Activated CD4-positive, CD25-positive, alpha-beta regulatory T cell (primary cell): ENCODE measurements at regions not wholly inside any gene's neighbourhood (a gene's known extent, or its start where the extent isn't known, plus 50 kb on each side); places are given as distances from the start of the nearest gene placed in this dataset.

ENCODE experiments used
- DNase-seq, 4 experiments: peaks; one replicate each; lab custom pipeline; 2025; lab: John Stamatoyannopoulos, UW

GRCh38 chr14:71638523-71639196 is 293.6 kb upstream of the RGS6 start:
- DNase-seq = no peak

GRCh38 chr14:71642715-71643114 is 289.5 kb upstream of the RGS6 start:
- DNase-seq = no peak

GRCh38 chr14:71645656-71646055 is 286.6 kb upstream of the RGS6 start:
- no peak for DNase-seq

GRCh38 chr14:71646518-71646917 is 285.7 kb upstream of the RGS6 start:
- DNase-seq = no peak

GRCh38 chr14:71647086-71647784 is 285.0 kb upstream of the RGS6 start:
- no peak for DNase-seq

GRCh38 chr14:71648725-71649124 is 283.5 kb upstream of the RGS6 start:
- no peak for DNase-seq

- no peak for DNase-seq
Measured at GRCh38 chr14:71650187-71650755, 282.0 kb upstream of the RGS6 start.

- DNase-seq = no peak
Measured at GRCh38 chr14:71651228-71651627, 281.0 kb upstream of the RGS6 start.

- no peak for DNase-seq
Measured at GRCh38 chr14:71652368-71652767, 279.9 kb upstream of the RGS6 start.

GRCh38 chr14:71654810-71655209 is 277.4 kb upstream of the RGS6 start:
- no peak for DNase-seq

- DNase-seq = no peak
Measured at GRCh38 chr14:71658261-71658860, 273.9 kb upstream of the RGS6 start.

- DNase-seq = no peak
Measured at GRCh38 chr14:71659159-71659558, 273.1 kb upstream of the RGS6 start.

- no peak for DNase-seq
Measured at GRCh38 chr14:71661441-71661840, 270.8 kb upstream of the RGS6 start.

- DNase-seq = no peak
Measured at GRCh38 chr14:71662291-71662790, 269.9 kb upstream of the RGS6 start.

- DNase-seq = no peak
Measured at GRCh38 chr14:71665157-71665556, 267.1 kb upstream of the RGS6 start.

GRCh38 chr14:71665781-71666180 is 266.4 kb upstream of the RGS6 start:
- DNase-seq = no peak

GRCh38 chr14:71666571-71667145 is 265.6 kb upstream of the RGS6 start:
- DNase-seq = no peak

GRCh38 chr14:71668186-71668912 is 263.9 kb upstream of the RGS6 start:
- no peak for DNase-seq

GRCh38 chr14:71672596-71672995 is 259.6 kb upstream of the RGS6 start:
- no peak for DNase-seq

- DNase-seq = no peak
Measured at GRCh38 chr14:71675126-71675899, 256.9 kb upstream of the RGS6 start.

- DNase-seq = no peak
Measured at GRCh38 chr14:71675900-71676287, 256.3 kb upstream of the RGS6 start.
